MM.1S (cell line): ENCODE measurements at regions not wholly inside any gene's neighbourhood (a gene's known extent, or its start where the extent isn't known, plus 50 kb on each side); places are given as distances from the start of the nearest gene placed in this dataset.

Experiments
- CTCF ChIP-seq: fragments of 300-600 bp; sonication (generic); IDR thresholded peaks from 2 replicates; pipeline ENCODE4 v1.5.1; 2016; ENCODE audit warnings: antibody characterized with exemption, low read length, mixed read lengths
- EZH2phosphoT487 ChIP-seq: fragments of 300-600 bp; sonication (generic); IDR thresholded peaks from 2 replicates; pipeline ENCODE4 v1.6.1; 2018; ENCODE audit warnings: antibody characterized with exemption, low read length

- TF ChIP-seq CTCF (no peak), EZH2phosphoT487 (no peak)
Measured at GRCh38 chr14:54170301-54170700, 213.7 kb upstream of the BMP4 start.
